ENCODE measurements at regions not wholly inside any gene's neighbourhood (a gene's known extent, or its start where the extent isn't known, plus 50 kb on each side); places are given as distances from the start of the nearest gene placed in this dataset.

DNA sequence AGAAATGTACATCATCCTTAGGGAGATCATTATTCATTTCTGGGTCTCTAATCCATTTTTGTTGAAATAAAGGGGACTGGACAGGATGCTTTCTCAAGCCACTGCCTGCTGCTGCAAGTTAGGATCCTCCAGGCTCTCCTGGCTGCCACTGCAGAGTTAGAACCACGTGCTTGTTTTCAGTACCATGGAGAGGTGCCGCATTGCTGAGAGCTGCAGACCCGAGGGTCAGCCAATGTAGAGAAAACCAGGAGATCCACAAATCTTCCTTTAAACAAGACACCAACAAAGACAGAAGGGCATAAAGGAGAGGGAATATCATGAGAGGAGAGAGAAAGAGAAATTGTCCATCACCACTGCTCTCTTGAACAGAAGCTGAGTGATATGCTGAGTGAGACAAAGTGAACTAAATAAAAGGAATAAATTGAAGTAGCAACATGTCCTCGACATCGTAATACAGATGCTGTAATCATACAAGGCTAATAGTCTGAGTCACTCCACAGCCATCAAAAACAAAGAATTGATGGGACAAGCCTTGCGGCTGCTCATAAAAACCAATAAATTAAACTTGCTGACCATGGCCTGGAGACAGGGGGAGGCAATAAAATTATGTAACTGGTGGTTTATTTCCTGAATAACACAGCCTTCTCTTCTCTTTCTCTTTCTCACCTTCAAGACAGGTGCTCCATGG is 255.7 kb downstream of the OMA1 start:
- TF ChIP-seq, protein P1, sequence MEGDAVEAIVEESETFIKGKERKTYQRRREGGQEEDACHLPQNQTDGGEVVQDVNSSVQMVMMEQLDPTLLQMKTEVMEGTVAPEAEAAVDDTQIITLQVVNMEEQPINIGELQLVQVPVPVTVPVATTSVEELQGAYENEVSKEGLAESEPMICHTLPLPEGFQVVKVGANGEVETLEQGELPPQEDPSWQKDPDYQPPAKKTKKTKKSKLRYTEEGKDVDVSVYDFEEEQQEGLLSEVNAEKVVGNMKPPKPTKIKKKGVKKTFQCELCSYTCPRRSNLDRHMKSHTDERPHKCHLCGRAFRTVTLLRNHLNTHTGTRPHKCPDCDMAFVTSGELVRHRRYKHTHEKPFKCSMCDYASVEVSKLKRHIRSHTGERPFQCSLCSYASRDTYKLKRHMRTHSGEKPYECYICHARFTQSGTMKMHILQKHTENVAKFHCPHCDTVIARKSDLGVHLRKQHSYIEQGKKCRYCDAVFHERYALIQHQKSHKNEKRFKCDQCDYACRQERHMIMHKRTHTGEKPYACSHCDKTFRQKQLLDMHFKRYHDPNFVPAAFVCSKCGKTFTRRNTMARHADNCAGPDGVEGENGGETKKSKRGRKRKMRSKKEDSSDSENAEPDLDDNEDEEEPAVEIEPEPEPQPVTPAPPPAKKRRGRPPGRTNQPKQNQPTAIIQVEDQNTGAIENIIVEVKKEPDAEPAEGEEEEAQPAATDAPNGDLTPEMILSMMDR (IDR thresholded peaks at IDR 0.05; ENCODE audit: insufficient read depth, low read length, poor library complexity, severe bottlenecking): no peak
- no peak for TF ChIP-seq EZH2phosphoT487 (conservative IDR thresholded peaks at IDR 0.05; ENCODE audit: low read length)
- H3K9me2 ChIP-seq (replicated peaks; ENCODE audit: insufficient read depth, low read length): no peaks in the 10 kb centered on the region
- H3F3A ChIP-seq (ENCODE audit: insufficient read depth): no peaks in the 10 kb centered on the region
- no peak overlapping the region for H3K4me3 ChIP-seq (ENCODE audit: insufficient read depth, low read length, poor library complexity, severe bottlenecking)
- no peaks in the 10 kb centered on the region for H3K27me3 ChIP-seq (ENCODE audit: low read length)
- no peaks in the 10 kb centered on the region for H3K79me2 ChIP-seq (ENCODE audit: insufficient read depth, low read length)
- no peak overlapping the region for H3K4me2 ChIP-seq (ENCODE audit: low read depth, low read length, poor library complexity, severe bottlenecking)
- H3K9me3 ChIP-seq (ENCODE audit: insufficient read depth, low read length): no peaks in the 10 kb centered on the region
- H2AFZ ChIP-seq (ENCODE audit: low read depth, low read length, severe bottlenecking): no peak overlapping the region
- H3K9ac ChIP-seq (ENCODE audit: low read length): no peak overlapping the region
- H4K20me1 ChIP-seq (ENCODE audit: low read depth, low read length): no peaks in the 10 kb centered on the region
- no peak overlapping the region for H3K27ac ChIP-seq (ENCODE audit: low read depth, low read length)
- H3K36me3 ChIP-seq (ENCODE audit: low read length): no peaks in the 10 kb centered on the region

DNA sequence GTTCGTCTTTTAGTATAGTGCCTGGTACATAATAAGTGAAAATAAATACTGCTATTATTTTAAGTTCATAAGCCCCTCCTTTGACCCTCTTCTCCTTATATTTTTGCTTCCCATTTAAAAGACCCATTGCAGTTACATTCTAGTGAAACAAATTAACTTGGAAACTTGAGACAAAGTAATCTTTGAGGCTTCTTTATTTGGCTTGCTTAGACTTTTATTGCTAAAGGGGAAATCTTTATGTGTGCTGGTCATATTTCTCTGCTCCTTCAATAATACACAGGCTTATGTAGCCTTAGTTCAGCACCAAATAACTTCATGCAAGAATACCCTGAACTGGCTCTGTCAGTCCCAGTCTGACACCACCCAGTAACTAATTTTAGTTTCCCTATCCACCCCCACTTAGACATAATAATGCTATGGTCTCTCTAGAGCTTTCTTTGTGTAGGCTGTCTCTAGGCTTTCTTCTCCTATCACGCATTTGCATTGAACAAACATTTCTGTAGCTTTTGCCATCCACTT is 257.8 kb downstream of the OMA1 start:
- H3F3A ChIP-seq (ENCODE audit: insufficient read depth): no peaks in the 10 kb centered on the region
- no peaks in the 10 kb centered on the region for H3K9me2 ChIP-seq (replicated peaks; ENCODE audit: insufficient read depth, low read length)
- no peaks in the 10 kb centered on the region for H3K36me3 ChIP-seq (ENCODE audit: low read length)
- H4K20me1 ChIP-seq (ENCODE audit: low read depth, low read length): no peaks in the 10 kb centered on the region
- H3K4me2 ChIP-seq (ENCODE audit: low read depth, low read length, poor library complexity, severe bottlenecking): no peak overlapping the region
- no peaks in the 10 kb centered on the region for H3K9me3 ChIP-seq (ENCODE audit: insufficient read depth, low read length)
- no peaks in the 10 kb centered on the region for H3K79me2 ChIP-seq (ENCODE audit: insufficient read depth, low read length)
- no peak overlapping the region for H2AFZ ChIP-seq (ENCODE audit: low read depth, low read length, severe bottlenecking)
- TF ChIP-seq EZH2phosphoT487 (conservative IDR thresholded peaks at IDR 0.05; ENCODE audit: low read length): no peak
- TF ChIP-seq, protein P1 (IDR thresholded peaks at IDR 0.05; ENCODE audit: insufficient read depth, low read length, poor library complexity, severe bottlenecking): no peak
- no peak overlapping the region for H3K9ac ChIP-seq (ENCODE audit: low read length)
- H3K27me3 ChIP-seq (ENCODE audit: low read length): no peaks in the 10 kb centered on the region
- H3K27ac ChIP-seq (ENCODE audit: low read depth, low read length): no peak overlapping the region
- H3K4me3 ChIP-seq (ENCODE audit: insufficient read depth, low read length, poor library complexity, severe bottlenecking): no peak overlapping the region

DNA sequence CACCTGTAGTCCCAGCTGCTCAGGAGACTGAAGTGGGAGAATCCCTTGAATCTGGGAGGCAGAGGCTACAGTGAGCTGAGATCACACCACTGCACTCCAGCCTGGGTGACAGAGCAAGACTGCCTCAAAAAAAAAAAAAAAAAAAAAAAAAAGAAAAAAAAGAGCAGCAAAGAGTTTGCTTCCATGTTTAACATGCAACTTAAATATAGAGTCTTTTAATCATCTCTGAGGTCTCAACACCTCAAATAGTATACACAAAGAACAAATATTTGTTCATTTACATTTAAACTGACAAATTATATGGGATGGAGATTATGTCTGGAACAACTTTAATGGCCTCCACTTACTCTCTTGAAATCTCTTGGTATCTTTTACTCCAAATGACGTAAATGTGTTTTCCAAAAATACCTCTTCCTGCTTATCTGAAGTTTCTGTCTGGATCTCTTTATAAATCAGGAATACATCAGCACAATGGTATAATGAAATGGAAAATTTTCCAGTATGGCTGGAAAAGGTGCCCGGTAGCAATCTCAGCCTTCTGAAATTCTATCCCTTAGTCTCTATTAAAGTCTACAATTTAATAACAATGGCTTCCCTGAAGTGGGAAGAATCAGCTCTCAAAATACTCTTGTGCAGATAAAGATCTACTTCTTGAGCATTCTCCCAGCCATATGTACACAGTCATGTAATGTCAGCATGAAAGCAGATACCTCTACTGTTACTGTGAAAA is 258.5 kb downstream of the OMA1 start:
- H3K27ac ChIP-seq (ENCODE audit: low read depth, low read length): no peak overlapping the region
- no peaks in the 10 kb centered on the region for H4K20me1 ChIP-seq (ENCODE audit: low read depth, low read length)
- H3K36me3 ChIP-seq (ENCODE audit: low read length): no peaks in the 10 kb centered on the region
- no peaks in the 10 kb centered on the region for H3K9me3 ChIP-seq (ENCODE audit: insufficient read depth, low read length)
- no peaks in the 10 kb centered on the region for H3K79me2 ChIP-seq (ENCODE audit: insufficient read depth, low read length)
- H3F3A ChIP-seq (ENCODE audit: insufficient read depth): no peaks in the 10 kb centered on the region
- no peak overlapping the region for H3K4me2 ChIP-seq (ENCODE audit: low read depth, low read length, poor library complexity, severe bottlenecking)
- no peaks in the 10 kb centered on the region for H3K27me3 ChIP-seq (ENCODE audit: low read length)
- H3K4me3 ChIP-seq (ENCODE audit: insufficient read depth, low read length, poor library complexity, severe bottlenecking): no peak overlapping the region
- no peaks in the 10 kb centered on the region for H3K9me2 ChIP-seq (replicated peaks; ENCODE audit: insufficient read depth, low read length)
- H2AFZ ChIP-seq (ENCODE audit: low read depth, low read length, severe bottlenecking): no peak overlapping the region
- no peak overlapping the region for H3K9ac ChIP-seq (ENCODE audit: low read length)
- TF ChIP-seq EZH2phosphoT487 (conservative IDR thresholded peaks at IDR 0.05; ENCODE audit: low read length): no peak
- TF ChIP-seq, protein P1 (IDR thresholded peaks at IDR 0.05; ENCODE audit: insufficient read depth, low read length, poor library complexity, severe bottlenecking): no peak
